GM19468 (cell line): ENCODE measurements at regions not wholly inside any gene's neighbourhood (a gene's known extent, or its start where the extent isn't known, plus 50 kb on each side); places are given as distances from the start of the nearest gene placed in this dataset.

Source experiments
- ATAC-seq: cut with Tn5 transposase; IDR thresholded peaks from one replicate; pipeline ENCODE4 v1.9.1; 2021; ENCODE audit warnings: mild to moderate bottlenecking, moderate library complexity, moderate number of reproducible peaks; ENCODE audit not compliant: unreplicated experiment; ENCODE audit errors: extremely low read depth

- ATAC-seq: no peak
These were observed 681.9 kb upstream of the C9orf72 start for GRCh38 chr9:28255174-28255573.

- no peak for ATAC-seq
These were observed 687.0 kb upstream of the C9orf72 start for GRCh38 chr9:28260330-28260729.

GRCh38 chr9:28264368-28264767, 691.1 kb upstream of the C9orf72 start:
- ATAC-seq: no peak

GRCh38 chr9:28267351-28267750, 694.1 kb upstream of the C9orf72 start:
- no peak for ATAC-seq

GRCh38 chr9:28270156-28270555, 696.9 kb upstream of the C9orf72 start:
- no peak for ATAC-seq

- ATAC-seq: no peak
These were observed 698.8 kb upstream of the C9orf72 start for GRCh38 chr9:28272127-28272526.

GRCh38 chr9:28287455-28287854, 714.2 kb upstream of the C9orf72 start:
- no peak for ATAC-seq

GRCh38 chr9:28289746-28290145, 716.5 kb upstream of the C9orf72 start:
- no peak for ATAC-seq

- no peak for ATAC-seq
These were observed 720.2 kb upstream of the C9orf72 start for GRCh38 chr9:28293369-28294090.

- no peak for ATAC-seq
These were observed 728.0 kb upstream of the C9orf72 start for GRCh38 chr9:28301281-28301680.

GRCh38 chr9:28317745-28318144, 744.5 kb upstream of the C9orf72 start:
- no peak for ATAC-seq

- no peak for ATAC-seq
These were observed 745.2 kb upstream of the C9orf72 start for GRCh38 chr9:28318515-28318914.

GRCh38 chr9:28319981-28320380, 746.7 kb upstream of the C9orf72 start:
- no peak for ATAC-seq

- ATAC-seq: no peak
These were observed 747.3 kb upstream of the C9orf72 start for GRCh38 chr9:28320616-28321015.

- ATAC-seq: no peak
These were observed 756.0 kb upstream of the C9orf72 start for GRCh38 chr9:28329323-28329722.

GRCh38 chr9:28332648-28333047, 759.4 kb upstream of the C9orf72 start:
- ATAC-seq: no peak

GRCh38 chr9:28341913-28342312, 768.6 kb upstream of the C9orf72 start:
- ATAC-seq: no peak

GRCh38 chr9:28342815-28343338, 769.6 kb upstream of the C9orf72 start:
- ATAC-seq: no peak

GRCh38 chr9:28363151-28363562, 789.9 kb upstream of the C9orf72 start:
- ATAC-seq: no peak

GRCh38 chr9:28365020-28365640, 791.8 kb upstream of the C9orf72 start:
- ATAC-seq: no peak

GRCh38 chr9:28365728-28366127, 792.4 kb upstream of the C9orf72 start:
- ATAC-seq: no peak

GRCh38 chr9:28378231-28378630, 805.0 kb upstream of the C9orf72 start:
- ATAC-seq: no peak
